Panc1 (cell line): ENCODE measurements at regions not wholly inside any gene's neighbourhood (a gene's known extent, or its start where the extent isn't known, plus 50 kb on each side); places are given as distances from the start of the nearest gene placed in this dataset.

Experiments used
- ATAC-seq: fragments of 200-7000 bp; cut with Tn5 transposase; 2 replicates; pipeline ENCODE4 v1.9.1; 2020; ENCODE audit warnings: mild to moderate bottlenecking, moderate library complexity
- BruUV-seq: library from RNA; stranded (reverse); fragments of 400-500 nt; replicated peaks from 2 replicates; lab custom pipeline; 2021; lab: Mats Ljungman, UMichigan
- CTCF ChIA-PET: fragments of 300-600 bp; sonication (Branson Sonifier 250); formaldehyde crosslinking; loops from one replicate; lab custom pipeline; 2022; ENCODE audit warnings: antibody characterized with exemption; lab: Charles Lee
- POLR2A ChIA-PET: fragments of 300-600 bp; sonication (Branson Sonifier 250); formaldehyde crosslinking; loops from one replicate; lab custom pipeline; 2022; ENCODE audit warnings: antibody characterized with exemption; lab: Charles Lee
- DNase-seq: peaks from one replicate; pipeline ENCODE4 v3.0.0-alpha.2; 2010; ENCODE audit warnings: low read depth, low spot score
- H3K27ac ChIP-seq: 2 replicates; pipeline ENCODE4 v1.5.1; 2011; ENCODE audit warnings: mild to moderate bottlenecking, low read length, inconsistent platforms
- H3K27me3 ChIP-seq: fragments of 200-500 bp; sonication (Bioruptor generic); 2 replicates; pipeline ENCODE4 v1.6.0; 2014; ENCODE audit warnings: low read length, inconsistent platforms; ENCODE audit not compliant: control insufficient read depth, insufficient read depth
- H3K36me3 ChIP-seq: fragments of 200-500 bp; sonication (Bioruptor generic); 2 replicates; pipeline ENCODE4 v1.5.1; 2014; ENCODE audit warnings: inconsistent platforms, mild to moderate bottlenecking, low read length, moderate library complexity; ENCODE audit not compliant: control insufficient read depth, insufficient read depth
- H3K4me1 ChIP-seq: 2 replicates; pipeline ENCODE4 v1.5.1; 2011; ENCODE audit warnings: inconsistent platforms, mild to moderate bottlenecking, low read length, moderate library complexity; ENCODE audit not compliant: control insufficient read depth, insufficient read depth
- H3K4me3 ChIP-seq, 2 experiments: 2 replicates each; pipeline ENCODE4 v1.5.1; 2011 to 2012; ENCODE audit warnings: low read depth in 2 of 2, low read length in 2 of 2, mild to moderate bottlenecking in 2 of 2, inconsistent platforms in 1 of 2, moderate library complexity in 1 of 2
- H3K9me3 ChIP-seq: fragments of 200-500 bp; sonication (Bioruptor generic); 2 replicates; pipeline ENCODE4 v1.5.1; 2014; ENCODE audit warnings: low read depth, mild to moderate bottlenecking, inconsistent platforms, low read length, moderate library complexity; ENCODE audit not compliant: control insufficient read depth, insufficient read depth
- CTCF ChIP-seq: fragments of 450-650 bp; IDR thresholded peaks from 2 replicates; pipeline ENCODE4 v1.5.1; 2017; ENCODE audit warnings: mild to moderate bottlenecking
- POLR2AphosphoS5 ChIP-seq: IDR thresholded peaks from 2 replicates; pipeline ENCODE4 v1.6.1; 2012; ENCODE audit warnings: mild to moderate bottlenecking, low read depth, low read length, moderate library complexity
- REST ChIP-seq, 2 experiments: IDR thresholded peaks; 2 replicates each; pipeline ENCODE4 v1.6.1; 2011 to 2012; ENCODE audit warnings: low read depth in 2 of 2, control low read depth in 1 of 2, low read length in 1 of 2, mild to moderate bottlenecking in 1 of 2, moderate library complexity in 1 of 2; ENCODE audit not compliant: insufficient read depth in 1 of 2
- SIN3A ChIP-seq: IDR thresholded peaks from 2 replicates; pipeline ENCODE4 v1.6.1; 2012; ENCODE audit warnings: low read depth, mild to moderate bottlenecking, low read length, moderate library complexity, borderline replicate concordance; ENCODE audit not compliant: insufficient read depth
- TCF7L2 ChIP-seq: IDR thresholded peaks from 2 replicates; pipeline ENCODE4 v1.6.1; 2011; ENCODE audit warnings: mild to moderate bottlenecking, low read depth, low read length, inconsistent platforms
- in situ Hi-C: cut with HindIII; loops from 2 replicates; pipeline ENCODE4 v1.10.0; 2016; ENCODE audit warnings: low sequenced_read_pairs, low pct_unique_long_range_greater_than_20kb
- intact Hi-C: fragments of 100-400 bp; cut with micrococcal nuclease; formaldehyde crosslinking; loops from one replicate; pipeline ENCODE4 v1.10.0; 2022; ENCODE audit not compliant: unreplicated experiment

DNA sequence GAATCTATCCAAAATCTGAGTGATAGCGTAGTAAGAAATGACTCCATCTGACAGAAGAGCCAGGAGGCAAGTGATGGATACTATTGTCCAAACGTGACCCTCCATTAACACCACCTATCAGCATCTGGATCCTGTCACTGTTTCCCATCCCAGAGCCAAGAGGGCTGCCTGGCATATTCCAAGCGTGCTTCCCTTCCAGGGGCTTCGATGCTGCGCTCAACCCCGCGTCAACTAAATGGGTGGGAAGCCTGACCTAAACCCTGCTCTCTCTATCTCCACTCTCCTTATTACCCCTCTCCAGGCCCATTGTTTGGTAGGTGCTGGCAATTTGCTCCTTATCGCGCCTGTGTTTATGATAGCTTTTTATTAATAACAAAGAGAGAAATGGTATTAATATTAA lies 83.2 kb downstream of the NR2F2 start:
- H3K27ac ChIP-seq: no peak overlapping the region
- BruUV-seq: no TSS peak
- DNase-seq (no peak), ATAC-seq (no peak)
- 0 out of 2 replicates have a peak, but pooled peaks cover 3% of the 10 kb centered on the region for H3K4me1 ChIP-seq
- no peak overlapping the region for H3K4me3 ChIP-seq
- no peaks in the 10 kb centered on the region for H3K9me3 ChIP-seq
- no peaks in the 10 kb centered on the region; the same call in 1 of the 2 replicates for H3K36me3 ChIP-seq
- H3K27me3 ChIP-seq: peaks cover 48% of the 10 kb centered on the region
- intact Hi-C loops (no loop called here), in situ Hi-C loops (no loop called here)
- ChIA-PET POLR2A (interaction anchor here (0.6 kb wide), 1 partner anchor 476 kb away, joined by 3 read pairs; no protein-coding TSS in a partner anchor), CTCF (no interaction called here)
- TF ChIP-seq SIN3A (no peak), CTCF (no peak), REST (IDR thresholded peaks at IDR 0.05; ENCODE audit: insufficient read depth in 1 of 2, low read depth in 2 of 2, low read length in 1 of 2) (no peak), POLR2AphosphoS5 (no peak), TCF7L2 (no peak)

- Histone ChIP-seq H3K4me3 (no peak overlapping the region), H3K9me3 (no peaks in the 10 kb centered on the region), H3K27me3 (peaks cover 51% of the 10 kb centered on the region), H3K36me3 (no peaks in the 10 kb centered on the region; the same call in 1 of the 2 replicates), H3K4me1 (0 out of 2 replicates have a peak, but pooled peaks cover 1% of the 10 kb centered on the region), H3K27ac (no peak overlapping the region)
- CTCF ChIA-PET: no interaction called here
- no peak for ATAC-seq
- DNase-seq: no peak
- BruUV-seq: no TSS peak
- POLR2A ChIA-PET: no interaction called here
- in situ Hi-C loops: no loop called here
- intact Hi-C loops: no loop called here
- TF ChIP-seq CTCF: no peak
- no peak for TF ChIP-seq SIN3A
- no peak for TF ChIP-seq TCF7L2
- no peak for TF ChIP-seq POLR2AphosphoS5
- TF ChIP-seq REST (IDR thresholded peaks at IDR 0.05; ENCODE audit: insufficient read depth in 1 of 2, low read depth in 2 of 2, low read length in 1 of 2): no peak
Observed at GRCh38 chr15:96414875-96415274, 84.4 kb downstream of the NR2F2 start.
